ENCODE measurements at regions not wholly inside any gene's neighbourhood (a gene's known extent, or its start where the extent isn't known, plus 50 kb on each side); places are given as distances from the start of the nearest gene placed in this dataset.

DNA sequence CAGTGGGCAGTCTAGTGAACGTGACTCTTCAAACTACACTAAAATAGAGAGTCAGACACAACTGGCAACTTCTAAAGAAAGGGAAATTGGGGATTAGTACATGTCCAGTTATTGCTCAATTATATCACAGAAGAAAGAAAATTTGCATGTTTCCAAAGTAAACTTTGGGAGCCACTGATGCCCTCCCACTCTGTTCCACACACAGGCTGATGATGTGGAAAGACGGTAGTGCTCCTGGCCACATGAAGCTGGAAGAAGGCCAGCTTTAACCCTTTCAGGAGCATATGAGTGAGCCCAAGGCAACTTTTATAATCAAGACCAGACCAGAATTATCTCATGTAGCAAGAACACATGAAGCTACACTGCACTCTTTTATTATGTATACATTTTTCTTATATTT is 141.0 kb downstream of the NR4A2 start:
- no peak overlapping the region for H3K4me3 Mint-ChIP-seq
- H3K4me1 Mint-ChIP-seq = no peaks in the 10 kb centered on the region
- no peaks in the 10 kb centered on the region for H3K27me3 Mint-ChIP-seq
- H3K36me3 Mint-ChIP-seq = no peaks in the 10 kb centered on the region
- no peak for DNase-seq
- H3K27ac Mint-ChIP-seq = no peak overlapping the region
- no peaks in the 10 kb centered on the region for H3K9me3 Mint-ChIP-seq
- ATAC-seq (ENCODE audit: low read depth in 2 of 2) = no peak

DNA sequence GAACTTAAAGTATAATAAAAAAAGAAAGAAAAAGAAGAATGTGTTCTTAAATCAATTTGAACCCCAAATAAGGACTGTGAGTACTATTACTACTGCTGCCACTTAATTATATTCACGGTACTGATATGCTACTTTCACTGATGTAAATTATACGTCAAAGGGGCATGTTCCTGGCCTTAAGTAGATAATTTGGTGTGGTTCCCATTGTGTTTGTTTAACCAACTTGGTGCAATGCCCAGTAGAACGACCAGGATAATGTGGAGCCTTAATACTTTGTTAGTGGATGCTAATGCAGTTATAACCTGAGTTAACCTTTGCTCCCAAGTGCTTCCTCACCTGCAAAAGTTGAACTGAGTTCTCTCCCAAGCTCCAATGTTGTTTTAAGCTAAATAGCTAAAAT is 142.0 kb downstream of the NR4A2 start:
- Mint-ChIP-seq H3K4me1 (no peaks in the 10 kb centered on the region), H3K4me3 (no peak overlapping the region), H3K27ac (no peak overlapping the region), H3K9me3 (no peaks in the 10 kb centered on the region), H3K36me3 (no peaks in the 10 kb centered on the region), H3K27me3 (no peaks in the 10 kb centered on the region)
- DNase-seq (no peak), ATAC-seq (ENCODE audit: low read depth in 2 of 2) (no peak)

DNA sequence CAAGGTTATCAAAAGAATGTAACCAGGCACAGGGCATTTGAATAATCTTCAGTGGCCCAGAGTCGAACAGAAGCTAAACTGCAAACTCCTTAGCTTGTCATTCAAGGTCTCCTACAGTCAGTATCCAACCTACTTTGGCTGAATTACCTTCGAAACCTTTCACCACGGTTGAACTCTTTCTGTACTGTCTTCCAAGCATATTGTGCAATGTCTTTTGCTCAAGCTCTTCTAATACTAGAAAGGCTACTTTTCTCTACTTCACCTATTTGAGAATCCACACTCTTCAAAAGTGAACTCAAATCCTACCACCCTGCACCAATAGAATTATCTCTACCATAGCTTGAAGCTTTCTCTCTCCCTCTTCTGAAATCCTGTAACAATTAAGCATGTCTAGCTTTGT is 142.9 kb downstream of the NR4A2 start:
- H3K27me3 Mint-ChIP-seq = no peaks in the 10 kb centered on the region
- no peaks in the 10 kb centered on the region for H3K36me3 Mint-ChIP-seq
- no peak for DNase-seq
- H3K4me1 Mint-ChIP-seq = no peaks in the 10 kb centered on the region
- H3K4me3 Mint-ChIP-seq = no peak overlapping the region
- no peak overlapping the region for H3K27ac Mint-ChIP-seq
- no peaks in the 10 kb centered on the region for H3K9me3 Mint-ChIP-seq
- no peak for ATAC-seq (ENCODE audit: low read depth in 2 of 2)

DNA sequence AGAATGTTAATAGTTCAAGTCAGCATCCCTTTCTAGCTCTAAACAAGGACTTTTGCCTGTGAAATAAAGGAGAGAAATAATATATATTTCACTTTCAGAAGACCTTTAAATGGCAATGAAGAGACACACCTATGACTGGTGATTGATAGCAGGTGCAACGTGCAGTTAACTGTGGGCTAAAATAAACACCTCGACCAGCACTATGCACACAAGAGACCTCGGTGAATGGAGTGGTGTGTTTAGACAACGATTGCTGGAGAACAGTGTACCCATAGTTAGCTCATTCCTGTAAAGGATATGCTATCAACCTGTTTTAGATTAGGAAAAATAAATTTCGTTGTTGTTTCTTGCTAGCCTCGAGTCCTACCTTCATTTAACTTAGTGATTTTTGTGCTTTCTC is 143.4 kb downstream of the NR4A2 start:
- no peaks in the 10 kb centered on the region for H3K36me3 Mint-ChIP-seq
- no peaks in the 10 kb centered on the region for H3K4me1 Mint-ChIP-seq
- H3K27ac Mint-ChIP-seq = no peak overlapping the region
- ATAC-seq (ENCODE audit: low read depth in 2 of 2) = no peak
- H3K27me3 Mint-ChIP-seq = no peaks in the 10 kb centered on the region
- DNase-seq = no peak
- no peaks in the 10 kb centered on the region for H3K9me3 Mint-ChIP-seq
- no peak overlapping the region for H3K4me3 Mint-ChIP-seq

DNA sequence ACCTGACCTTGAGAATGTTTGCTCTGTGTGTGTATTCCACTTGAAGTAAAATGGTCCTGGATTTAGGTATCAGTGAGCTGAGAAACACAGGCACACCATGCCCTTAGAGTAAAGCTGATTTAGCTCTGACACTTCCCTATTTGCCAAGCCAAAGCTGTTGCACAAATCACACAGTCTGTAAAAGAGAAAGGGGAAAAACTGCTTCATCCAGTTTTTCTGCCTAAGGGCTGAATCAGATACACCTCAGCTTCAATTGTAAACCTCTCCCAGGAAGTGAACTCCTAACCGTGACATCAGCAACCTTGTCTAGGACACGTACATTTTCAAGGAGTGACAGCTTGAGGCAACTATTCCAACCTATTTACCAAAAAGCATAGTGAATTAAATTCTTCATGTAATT is 150.4 kb downstream of the NR4A2 start:
- ATAC-seq (ENCODE audit: low read depth in 2 of 2) (no peak), DNase-seq (no peak)
- H3K9me3 Mint-ChIP-seq = no peaks in the 10 kb centered on the region
- H3K36me3 Mint-ChIP-seq = no peaks in the 10 kb centered on the region
- H3K27me3 Mint-ChIP-seq = peaks cover 0 to 10% (median 4%) of the 10 kb centered on the region in 3 donors
- H3K27ac Mint-ChIP-seq = no peak overlapping the region
- H3K4me3 Mint-ChIP-seq = no peak overlapping the region
- no peaks in the 10 kb centered on the region for H3K4me1 Mint-ChIP-seq

DNA sequence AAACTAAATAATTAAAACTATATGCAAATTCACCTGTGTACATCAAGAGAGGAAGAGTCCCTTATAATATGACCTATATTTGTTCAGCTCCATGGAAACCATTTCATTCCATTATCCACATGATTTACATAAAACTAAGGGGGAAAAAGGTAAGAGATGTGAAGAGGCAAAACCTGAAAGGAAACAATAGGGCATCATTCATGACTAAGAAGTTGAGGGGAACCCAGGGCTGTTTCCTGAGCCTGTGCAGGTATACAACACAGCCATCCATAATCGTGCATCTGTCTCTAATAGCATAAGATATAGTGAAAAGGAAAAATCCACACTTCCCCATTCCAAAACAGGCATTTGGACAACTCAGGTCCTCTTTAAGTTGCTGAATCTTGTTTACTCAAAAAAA is 151.3 kb downstream of the NR4A2 start:
- ATAC-seq (ENCODE audit: low read depth in 2 of 2) = no peak
- DNase-seq = no peak
- peaks cover 0 to 10% (median 4%) of the 10 kb centered on the region in 3 donors for H3K27me3 Mint-ChIP-seq
- H3K4me3 Mint-ChIP-seq = no peak overlapping the region
- no peak overlapping the region for H3K27ac Mint-ChIP-seq
- no peaks in the 10 kb centered on the region for H3K36me3 Mint-ChIP-seq
- no peaks in the 10 kb centered on the region for H3K4me1 Mint-ChIP-seq
- no peaks in the 10 kb centered on the region for H3K9me3 Mint-ChIP-seq

DNA sequence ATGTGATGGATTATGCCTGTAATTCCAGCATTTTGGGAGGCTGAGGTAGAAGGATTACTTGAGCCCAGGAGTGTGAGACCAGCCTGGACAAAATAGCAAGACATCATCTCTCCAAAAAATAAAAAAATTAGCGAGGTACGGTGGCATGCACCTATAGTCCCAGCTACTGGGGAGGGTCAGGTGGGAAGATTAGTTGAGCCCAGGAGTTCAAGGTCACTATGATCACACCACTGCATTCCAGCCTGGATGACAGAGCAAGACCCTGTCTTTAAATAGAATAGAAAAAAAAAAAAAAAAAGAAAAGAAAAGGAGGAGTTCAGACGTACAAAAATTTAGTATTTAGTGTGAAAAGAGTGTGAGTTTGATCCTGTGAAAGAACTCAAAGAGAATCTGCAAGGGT is 154.9 kb downstream of the NR4A2 start:
- Mint-ChIP-seq H3K27me3 (peaks cover 0 to 4% (median 0%) of the 10 kb centered on the region in 3 donors), H3K27ac (no peak overlapping the region), H3K4me3 (no peak overlapping the region), H3K36me3 (no peaks in the 10 kb centered on the region), H3K9me3 (peaks cover 0 to 1% (median 0%) of the 10 kb centered on the region in 7 donors), H3K4me1 (no peaks in the 10 kb centered on the region)
- no peak for DNase-seq
- ATAC-seq (ENCODE audit: low read depth in 2 of 2) = no peak

DNA sequence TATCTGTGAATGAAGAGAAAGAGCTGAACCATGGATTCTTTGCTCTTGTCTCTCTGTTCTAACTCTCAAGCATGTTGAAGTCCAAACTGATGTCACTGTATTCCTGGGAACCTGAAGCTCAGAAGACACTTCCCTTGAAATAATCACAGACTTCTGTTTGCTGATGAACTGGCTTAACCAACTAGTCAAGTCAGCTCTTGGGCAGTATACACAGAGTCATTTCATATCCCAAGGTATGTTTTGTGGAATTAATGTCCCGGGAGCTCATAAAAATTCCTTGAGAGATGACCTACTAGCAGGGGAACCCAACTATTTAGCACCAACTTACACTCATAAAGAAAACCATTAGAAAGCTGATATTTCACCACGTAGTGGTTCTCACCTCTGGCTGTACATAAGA is 156.6 kb downstream of the NR4A2 start:
- Mint-ChIP-seq H3K27me3 (peaks cover 0 to 4% (median 0%) of the 10 kb centered on the region in 3 donors), H3K27ac (no peak overlapping the region), H3K36me3 (no peaks in the 10 kb centered on the region), H3K4me3 (no peak overlapping the region), H3K9me3 (peaks cover 0 to 7% (median 0%) of the 10 kb centered on the region in 7 donors), H3K4me1 (no peaks in the 10 kb centered on the region)
- ATAC-seq (ENCODE audit: low read depth in 2 of 2) (no peak), DNase-seq (no peak)

DNA sequence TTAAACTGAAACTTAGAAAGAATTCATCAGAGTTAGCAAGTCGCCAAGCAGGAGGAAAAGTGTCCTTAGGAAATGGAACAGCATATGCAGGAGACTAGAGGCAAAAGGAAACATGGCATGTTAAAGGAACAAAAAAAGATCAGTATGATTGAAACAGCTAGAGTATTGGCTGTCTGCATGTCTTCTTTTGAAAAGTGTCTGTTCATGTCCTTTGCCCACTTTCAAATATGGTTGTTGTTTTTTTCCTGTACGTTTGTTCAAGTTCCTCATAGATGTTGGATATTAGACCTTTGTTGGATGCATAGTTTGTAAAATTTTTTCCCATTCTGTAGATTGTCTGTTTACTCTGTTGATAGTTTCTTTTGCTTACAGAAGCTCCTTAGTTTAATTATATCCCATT is 161.6 kb downstream of the NR4A2 start:
- H3K36me3 Mint-ChIP-seq = no peaks in the 10 kb centered on the region
- no peaks in the 10 kb centered on the region for H3K27me3 Mint-ChIP-seq
- no peak for DNase-seq
- no peaks in the 10 kb centered on the region for H3K4me1 Mint-ChIP-seq
- H3K4me3 Mint-ChIP-seq = no peak overlapping the region
- ATAC-seq (ENCODE audit: low read depth in 2 of 2) = no peak
- no peak overlapping the region for H3K27ac Mint-ChIP-seq
- H3K9me3 Mint-ChIP-seq = peaks cover 0 to 10% (median 4%) of the 10 kb centered on the region in 7 donors

DNA sequence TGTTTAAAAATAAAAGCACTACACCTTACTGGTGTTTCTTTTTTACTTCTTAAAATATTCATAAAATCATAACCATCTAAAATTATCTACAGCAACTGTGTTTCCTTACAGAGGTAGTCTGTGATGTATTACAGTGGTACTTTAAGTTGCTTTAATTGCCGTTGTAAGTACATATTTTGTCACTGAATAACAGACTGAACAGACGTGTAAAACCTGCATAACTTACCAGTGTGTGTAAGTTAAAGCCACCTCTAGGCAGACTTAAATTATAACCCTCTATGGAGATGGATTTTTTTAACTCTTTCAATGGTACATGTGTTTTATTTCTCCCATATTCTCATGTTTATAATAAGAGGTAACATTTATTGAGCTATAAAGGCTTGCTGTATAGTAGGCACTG is 166.8 kb downstream of the NR4A2 start:
- Mint-ChIP-seq H3K9me3 (peaks cover 0 to 4% (median under 1%) of the 10 kb centered on the region in 7 donors), H3K27ac (no peak overlapping the region), H3K4me1 (no peaks in the 10 kb centered on the region), H3K36me3 (no peaks in the 10 kb centered on the region), H3K4me3 (no peak overlapping the region), H3K27me3 (no peaks in the 10 kb centered on the region)
- DNase-seq (no peak), ATAC-seq (ENCODE audit: low read depth in 2 of 2) (no peak)

DNA sequence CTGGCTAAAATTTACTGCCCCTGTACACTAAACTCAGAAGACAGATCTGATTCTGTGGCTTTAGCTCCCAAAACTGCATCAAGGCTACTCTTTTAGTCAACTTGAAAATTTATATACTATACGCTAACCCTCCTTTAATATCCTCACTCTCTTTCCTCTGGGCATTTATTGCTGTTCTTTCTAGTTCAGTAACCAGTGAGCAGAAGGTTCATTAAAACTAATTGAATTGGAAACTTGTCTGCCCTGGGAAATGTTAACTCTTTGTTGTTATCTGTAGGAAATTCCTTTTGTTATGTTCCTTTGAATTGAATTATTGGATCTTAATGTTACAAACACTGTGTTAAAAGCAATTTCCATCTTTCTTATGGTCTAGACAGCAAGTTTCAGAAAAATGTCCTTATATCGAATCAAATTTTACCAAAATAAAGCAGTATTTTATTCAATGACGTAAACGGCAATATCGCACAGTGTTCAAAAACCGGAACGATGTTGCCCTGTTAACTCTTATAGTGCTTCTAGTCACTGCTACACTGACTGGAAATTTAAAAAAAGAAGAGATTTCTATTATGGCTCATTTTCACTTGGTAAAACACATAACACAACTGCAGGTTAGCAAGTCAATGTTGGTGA is 168.3 kb downstream of the NR4A2 start:
- Mint-ChIP-seq H3K36me3 (no peaks in the 10 kb centered on the region), H3K27me3 (no peaks in the 10 kb centered on the region), H3K27ac (no peak overlapping the region), H3K4me1 (no peaks in the 10 kb centered on the region), H3K9me3 (no peaks in the 10 kb centered on the region), H3K4me3 (no peak overlapping the region)
- DNase-seq (no peak), ATAC-seq (ENCODE audit: low read depth in 2 of 2) (no peak)

DNA sequence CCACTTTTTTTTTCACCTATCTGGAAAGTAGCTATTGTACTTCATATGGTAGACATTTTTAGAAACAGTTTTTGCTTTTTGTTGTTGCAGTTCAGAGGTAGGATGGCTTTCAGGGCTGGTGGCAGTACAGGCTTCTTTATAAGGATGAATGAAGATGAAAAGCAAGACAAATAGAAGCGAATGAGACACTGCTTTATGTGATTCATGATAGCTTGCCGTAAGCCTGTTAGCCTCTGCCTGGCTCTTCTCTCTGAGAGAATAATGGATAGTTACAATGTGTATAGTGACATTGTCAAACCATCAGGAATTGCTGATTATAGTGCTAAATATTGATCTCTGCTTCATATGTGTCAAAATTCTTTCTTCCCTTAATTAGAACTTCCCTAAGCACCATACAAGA is 173.7 kb downstream of the NR4A2 start:
- no peaks in the 10 kb centered on the region for H3K4me1 Mint-ChIP-seq

DNA sequence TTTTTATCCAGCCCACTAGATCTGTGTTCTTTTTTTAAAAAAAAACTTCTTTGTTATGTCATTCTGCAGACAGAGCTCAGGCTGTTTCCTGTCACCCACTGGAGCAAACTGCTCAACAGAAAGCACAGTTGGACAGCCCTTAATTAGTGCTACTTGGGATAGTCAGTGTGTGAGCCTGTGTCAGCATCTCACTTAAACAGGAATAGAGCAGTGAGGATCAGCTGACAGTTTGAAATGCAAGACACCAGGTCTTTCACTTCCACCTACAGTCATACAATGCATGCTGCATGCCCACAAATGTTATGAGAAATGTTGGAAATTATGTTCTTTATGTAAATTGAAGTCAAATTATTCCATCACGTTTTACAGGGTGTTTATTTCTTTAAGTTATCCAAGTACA is 174.9 kb downstream of the NR4A2 start:
- DNase-seq (no peak), ATAC-seq (ENCODE audit: low read depth in 2 of 2) (no peak)
- Mint-ChIP-seq H3K36me3 (no peaks in the 10 kb centered on the region), H3K4me3 (no peak overlapping the region), H3K4me1 (no peaks in the 10 kb centered on the region), H3K27ac (no peak overlapping the region), H3K9me3 (no peaks in the 10 kb centered on the region), H3K27me3 (peaks cover 0 to 7% (median 0%) of the 10 kb centered on the region in 3 donors)

More for the DNA sequence above, 173.7 kb downstream of the NR4A2 start:
- Mint-ChIP-seq H3K27ac (no peak overlapping the region), H3K36me3 (no peaks in the 10 kb centered on the region), H3K27me3 (peaks cover 0 to 7% (median 0%) of the 10 kb centered on the region in 3 donors), H3K4me3 (no peak overlapping the region), H3K9me3 (no peaks in the 10 kb centered on the region)
- ATAC-seq (ENCODE audit: low read depth in 2 of 2) (no peak), DNase-seq (no peak)

DNA sequence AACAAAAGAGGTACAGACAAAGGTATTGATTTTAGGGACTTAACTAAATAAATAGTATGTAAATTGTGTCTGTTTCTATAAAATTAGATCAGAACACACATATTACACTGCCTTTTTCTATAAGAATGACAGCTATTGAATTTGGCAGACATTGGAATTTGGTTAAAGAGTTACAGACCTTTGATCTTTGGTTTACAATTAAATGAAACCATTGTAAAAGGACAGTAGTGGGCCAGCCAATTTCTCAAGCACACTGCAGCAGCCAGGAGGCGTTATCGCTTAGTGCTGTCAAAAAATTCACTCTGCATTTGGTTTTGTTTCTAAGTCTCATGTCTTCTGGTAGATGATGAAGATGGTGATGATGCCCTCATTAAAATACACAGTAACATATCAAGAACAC is 175.9 kb downstream of the NR4A2 start:
- no peaks in the 10 kb centered on the region for H3K4me1 Mint-ChIP-seq
- H3K27ac Mint-ChIP-seq = no peak overlapping the region
- ATAC-seq (ENCODE audit: low read depth in 2 of 2) (no peak), DNase-seq (no peak)
- H3K36me3 Mint-ChIP-seq = no peaks in the 10 kb centered on the region
- no peaks in the 10 kb centered on the region for H3K9me3 Mint-ChIP-seq
- peaks cover 0 to 7% (median 0%) of the 10 kb centered on the region in 3 donors for H3K27me3 Mint-ChIP-seq
- no peak overlapping the region for H3K4me3 Mint-ChIP-seq

DNA sequence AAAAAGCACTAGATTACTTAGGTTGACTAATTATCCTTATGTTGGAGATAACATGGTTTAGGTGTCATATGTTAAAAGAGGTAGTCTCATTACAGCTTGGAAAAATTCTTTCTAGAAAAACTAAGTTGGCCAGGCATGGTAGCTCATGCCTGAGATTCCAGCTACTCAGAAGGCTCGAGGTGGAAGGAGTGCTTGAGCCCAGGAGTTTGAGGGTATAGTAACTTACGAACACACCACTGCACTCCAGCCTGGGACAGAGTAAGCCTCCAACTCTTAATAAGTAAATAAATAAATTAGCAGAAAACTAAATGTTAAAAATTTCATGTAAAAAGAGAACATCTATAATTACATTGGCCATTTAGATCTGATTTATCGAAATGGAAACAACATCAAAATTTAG is 177.2 kb downstream of the NR4A2 start:
- ATAC-seq (ENCODE audit: low read depth in 2 of 2) = no peak
- no peaks in the 10 kb centered on the region for H3K4me1 Mint-ChIP-seq
- H3K4me3 Mint-ChIP-seq = no peak overlapping the region
- no peak overlapping the region for H3K27ac Mint-ChIP-seq
- peaks cover 0 to 7% (median 0%) of the 10 kb centered on the region in 3 donors for H3K27me3 Mint-ChIP-seq
- H3K9me3 Mint-ChIP-seq = peaks cover 0 to 5% (median 0%) of the 10 kb centered on the region in 7 donors
- H3K36me3 Mint-ChIP-seq = no peaks in the 10 kb centered on the region
- DNase-seq = no peak

All from naive B cell (primary cell).